ENCODE measurements at regions not wholly inside any gene's neighbourhood (a gene's known extent, or its start where the extent isn't known, plus 50 kb on each side); places are given as distances from the start of the nearest gene placed in this dataset.

DNA sequence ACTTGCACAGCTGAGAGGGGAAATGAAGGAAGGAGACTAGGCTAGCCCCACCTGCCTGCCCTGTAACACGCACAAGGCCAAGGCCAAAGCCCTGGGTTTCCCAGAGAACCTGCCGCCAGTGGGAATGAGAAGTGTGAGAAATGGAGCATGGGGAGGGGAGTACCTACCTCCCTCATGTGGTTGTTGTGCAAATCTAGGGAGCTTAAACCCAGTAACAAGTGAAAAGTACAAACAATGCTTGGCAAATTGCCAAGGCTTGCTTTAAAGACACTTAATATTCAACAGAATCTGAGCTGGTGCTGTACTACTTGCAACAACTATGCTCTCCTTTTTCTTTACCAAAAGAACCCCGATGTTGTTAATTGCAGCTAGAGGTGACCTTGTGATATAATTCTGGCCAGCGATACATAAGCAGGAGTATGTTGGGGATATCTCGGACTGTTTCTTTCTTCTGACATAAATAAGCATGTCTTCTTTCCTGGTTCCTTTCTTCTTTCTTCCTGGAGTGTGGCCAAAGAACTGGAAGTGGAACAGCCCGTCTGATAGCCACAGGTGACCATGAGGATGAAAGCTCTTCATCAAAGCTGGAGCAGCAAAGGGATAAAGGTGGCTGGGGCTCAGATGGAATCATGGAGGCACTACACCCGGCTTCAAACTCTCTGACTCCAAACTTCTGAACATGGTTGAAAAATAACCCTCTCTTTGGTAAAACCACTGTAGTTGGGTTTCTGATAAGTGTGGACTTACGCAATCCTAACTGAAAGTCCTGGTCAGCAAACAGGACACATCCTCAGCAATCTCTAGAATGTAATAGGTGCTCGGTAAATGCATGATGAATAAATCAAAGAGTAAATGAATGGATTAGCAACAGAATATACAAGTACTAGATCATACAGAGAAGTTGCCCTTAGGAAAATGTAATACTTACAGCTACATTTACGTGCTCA is 207.9 kb downstream of the NUAK1 start:
- no peak for DNase-seq (ENCODE audit: low read depth)
- H3K4me3 ChIP-seq (ENCODE audit: low read length), result no peak overlapping the region
- TF ChIP-seq, protein P1, sequence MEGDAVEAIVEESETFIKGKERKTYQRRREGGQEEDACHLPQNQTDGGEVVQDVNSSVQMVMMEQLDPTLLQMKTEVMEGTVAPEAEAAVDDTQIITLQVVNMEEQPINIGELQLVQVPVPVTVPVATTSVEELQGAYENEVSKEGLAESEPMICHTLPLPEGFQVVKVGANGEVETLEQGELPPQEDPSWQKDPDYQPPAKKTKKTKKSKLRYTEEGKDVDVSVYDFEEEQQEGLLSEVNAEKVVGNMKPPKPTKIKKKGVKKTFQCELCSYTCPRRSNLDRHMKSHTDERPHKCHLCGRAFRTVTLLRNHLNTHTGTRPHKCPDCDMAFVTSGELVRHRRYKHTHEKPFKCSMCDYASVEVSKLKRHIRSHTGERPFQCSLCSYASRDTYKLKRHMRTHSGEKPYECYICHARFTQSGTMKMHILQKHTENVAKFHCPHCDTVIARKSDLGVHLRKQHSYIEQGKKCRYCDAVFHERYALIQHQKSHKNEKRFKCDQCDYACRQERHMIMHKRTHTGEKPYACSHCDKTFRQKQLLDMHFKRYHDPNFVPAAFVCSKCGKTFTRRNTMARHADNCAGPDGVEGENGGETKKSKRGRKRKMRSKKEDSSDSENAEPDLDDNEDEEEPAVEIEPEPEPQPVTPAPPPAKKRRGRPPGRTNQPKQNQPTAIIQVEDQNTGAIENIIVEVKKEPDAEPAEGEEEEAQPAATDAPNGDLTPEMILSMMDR (conservative IDR thresholded peaks at IDR 0.05; ENCODE audit: low read length), result no peak

DNA sequence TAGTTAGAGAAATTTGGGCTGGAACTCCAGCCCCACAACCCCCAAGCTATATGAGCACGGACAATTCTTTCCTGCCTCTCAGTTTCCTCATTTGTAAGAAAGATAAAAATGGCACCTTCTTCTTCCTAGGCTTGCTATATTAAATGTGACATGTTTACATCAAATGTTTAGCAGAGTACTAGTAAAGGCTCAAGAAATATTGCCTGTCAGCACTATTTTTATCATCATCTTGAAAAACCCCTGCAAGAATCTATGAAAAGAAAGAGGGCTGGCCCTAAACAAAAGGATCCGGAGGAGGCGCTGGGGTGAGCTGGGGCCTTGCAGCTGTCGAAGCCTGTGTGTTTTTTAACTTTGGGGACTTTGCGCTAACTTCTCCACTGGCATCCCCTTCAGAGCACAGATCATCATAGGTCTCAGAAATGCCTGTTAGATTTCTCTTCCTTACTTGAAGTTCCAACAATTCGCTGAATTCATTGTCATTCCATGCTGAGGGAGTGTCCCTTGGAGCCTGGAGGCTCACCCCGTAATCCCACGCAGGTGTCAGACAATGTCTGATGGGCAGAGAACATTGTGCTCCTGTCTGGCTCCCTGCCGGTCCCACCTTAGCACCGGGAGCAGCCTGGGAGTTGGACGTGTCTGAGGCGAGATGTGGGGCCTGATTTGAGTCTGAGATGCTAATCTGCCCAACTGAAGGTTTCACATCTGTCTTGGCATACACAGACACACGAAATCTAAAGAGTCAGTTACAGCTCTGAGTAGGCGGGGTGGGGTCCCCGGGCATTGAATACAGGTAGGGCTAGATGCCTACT is 206.8 kb downstream of the NUAK1 start:
- DNase-seq (ENCODE audit: low read depth), result no peak
- H3K4me3 ChIP-seq (ENCODE audit: low read length), result no peak overlapping the region
- TF ChIP-seq, protein P1 (conservative IDR thresholded peaks at IDR 0.05; ENCODE audit: low read length), result no peak

DNA sequence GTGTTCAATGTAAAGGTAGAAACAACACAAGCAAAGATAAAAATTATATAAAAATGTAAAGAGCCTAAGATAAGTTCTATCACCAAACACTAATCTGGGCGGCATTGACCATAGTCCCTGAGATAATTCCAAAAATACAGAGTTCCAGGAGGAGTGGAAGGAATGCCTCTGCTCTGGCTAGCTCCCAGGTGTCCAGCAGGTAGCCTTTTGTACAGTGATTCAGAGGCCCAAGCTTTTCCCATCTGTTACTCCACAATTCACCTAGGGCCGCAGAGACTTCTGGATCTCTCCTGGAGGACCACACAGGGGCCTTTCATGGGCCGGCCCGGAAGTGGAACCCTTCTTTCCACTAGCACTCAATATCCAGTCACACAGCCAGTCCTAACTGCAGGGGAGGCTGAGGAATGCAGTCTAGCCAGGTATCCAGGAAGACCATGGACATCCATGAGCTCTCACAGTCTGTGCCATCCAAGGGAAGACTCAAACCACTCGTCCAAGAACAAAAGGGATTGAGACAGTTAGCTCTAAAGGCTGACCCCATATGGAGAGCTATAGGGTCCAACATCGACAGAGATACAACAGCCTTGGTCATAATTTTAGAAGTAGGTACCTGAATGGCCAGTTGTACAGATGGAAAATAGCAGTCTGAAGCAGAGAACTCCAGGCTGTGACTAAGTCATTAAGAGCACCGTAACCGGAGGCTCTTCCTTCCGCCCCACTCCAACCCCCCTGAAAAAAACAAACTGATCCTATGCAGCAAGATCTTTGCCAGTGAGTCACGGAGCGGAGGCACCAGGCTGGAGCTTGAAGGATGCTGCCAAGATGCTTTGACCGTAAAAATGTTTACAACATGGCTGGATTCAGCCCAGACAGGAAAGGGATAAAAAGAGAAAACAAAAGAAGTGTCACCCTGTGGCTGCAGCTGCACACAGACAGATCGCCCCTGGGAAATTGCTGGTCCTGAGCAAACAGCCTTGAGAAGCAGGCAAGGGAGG is 204.8 kb downstream of the NUAK1 start:
- TF ChIP-seq, protein P1 (conservative IDR thresholded peaks at IDR 0.05; ENCODE audit: low read length), result peak; percentile 24
- peak; percentile 98 for DNase-seq (ENCODE audit: low read depth)
- H3K4me3 ChIP-seq (ENCODE audit: low read length), result no peak overlapping the region; the same call in 1 of the 2 replicates

DNA sequence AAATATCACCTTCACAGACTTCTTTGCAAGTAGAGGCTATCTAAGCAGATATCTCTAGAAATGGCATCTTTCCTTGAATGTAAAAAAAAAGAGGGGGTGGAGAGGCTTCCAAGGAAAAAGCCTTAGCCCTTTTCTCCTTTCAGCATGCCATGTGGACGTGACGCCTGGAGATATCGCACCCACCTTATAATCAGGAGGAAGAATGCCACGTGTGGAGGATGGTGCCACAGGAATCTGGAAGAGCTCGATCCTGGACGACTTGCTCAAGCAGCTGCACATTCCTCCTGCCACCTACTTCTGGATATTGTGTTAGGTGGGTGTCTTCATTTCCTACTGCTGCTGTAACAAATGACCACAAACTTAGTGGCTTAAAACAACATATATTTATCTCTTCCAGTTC is 203.6 kb downstream of the NUAK1 start:
- no peak overlapping the region for H3K4me3 ChIP-seq (ENCODE audit: low read length)
- peak; percentile 54 for DNase-seq (ENCODE audit: low read depth)
- TF ChIP-seq, protein P1 (conservative IDR thresholded peaks at IDR 0.05; ENCODE audit: low read length), result no peak

DNA sequence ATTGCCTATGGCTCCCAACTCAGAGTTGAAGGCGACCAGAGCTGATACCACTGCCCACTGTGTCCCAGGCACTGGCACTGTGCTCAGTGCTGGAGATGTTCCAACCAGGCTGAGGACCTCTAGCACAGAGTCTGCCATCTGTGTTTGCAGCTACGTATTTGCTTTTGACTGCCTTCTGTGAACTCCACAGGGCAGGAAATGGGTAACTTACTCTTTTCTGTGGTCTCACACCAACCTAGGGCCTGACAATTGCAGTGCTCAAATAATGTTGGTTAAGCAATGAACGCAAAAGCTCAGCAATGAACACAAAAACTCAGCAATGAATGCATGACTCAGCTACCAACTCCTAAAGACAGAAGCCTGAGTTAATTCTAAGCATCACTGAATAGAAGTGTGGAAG is 202.8 kb downstream of the NUAK1 start:
- peak; percentile 69 for DNase-seq (ENCODE audit: low read depth)
- no peak overlapping the region for H3K4me3 ChIP-seq (ENCODE audit: low read length)
- TF ChIP-seq, protein P1 (conservative IDR thresholded peaks at IDR 0.05; ENCODE audit: low read length), result no peak

DNA sequence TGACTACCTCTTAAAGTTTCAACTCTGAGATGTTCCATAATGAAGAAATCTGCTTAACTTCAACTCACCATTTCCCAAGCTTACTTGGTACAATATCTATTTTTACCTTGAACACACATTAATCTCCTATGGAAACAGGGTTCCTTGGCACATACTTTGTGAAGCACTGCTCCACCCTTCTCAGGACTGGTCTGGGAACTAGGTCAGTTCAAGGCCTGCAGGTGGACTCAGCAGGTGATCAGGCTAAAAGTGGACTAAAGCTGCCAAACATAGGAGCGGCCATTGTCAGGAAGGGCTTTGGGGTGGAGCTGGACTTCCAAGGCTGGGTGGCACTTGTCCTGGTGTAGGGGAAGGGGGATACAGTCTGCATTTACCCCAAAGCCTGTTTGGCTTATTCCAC is 202.3 kb downstream of the NUAK1 start:
- no peak for DNase-seq (ENCODE audit: low read depth)
- TF ChIP-seq, protein P1 (conservative IDR thresholded peaks at IDR 0.05; ENCODE audit: low read length), result no peak
- no peak overlapping the region for H3K4me3 ChIP-seq (ENCODE audit: low read length)

All from AG10803 (cell line).